DMS153 (cell line): ENCODE measurements at regions not wholly inside any gene's neighbourhood (a gene's known extent, or its start where the extent isn't known, plus 50 kb on each side); places are given as distances from the start of the nearest gene placed in this dataset.
"Not testable (repeated sequence)": the region's sequence is repeated elsewhere in the genome, so short reads cannot be mapped to it uniquely, and the experiment has no call there.

ENCODE experiments used
- DNase-seq: peaks from one replicate; lab custom pipeline; 2025; lab: John Stamatoyannopoulos, UW

GRCh38 chr13:80946008-80946802 lies 605.3 kb upstream of the SPRY2 start:
- DNase-seq = no peak

- peak; percentile 61 for DNase-seq
Measured at GRCh38 chr13:80945328-80945727, 604.4 kb upstream of the SPRY2 start.

GRCh38 chr13:80939581-80939980 lies 598.7 kb upstream of the SPRY2 start:
- DNase-seq = no peak

- no peak for DNase-seq
Measured at GRCh38 chr13:80931766-80932165, 590.8 kb upstream of the SPRY2 start.

- DNase-seq = no peak
Measured at GRCh38 chr13:80931118-80931517, 590.2 kb upstream of the SPRY2 start.

GRCh38 chr13:80928241-80928640 lies 587.3 kb upstream of the SPRY2 start:
- DNase-seq = no peak

GRCh38 chr13:80926024-80926423 lies 585.1 kb upstream of the SPRY2 start:
- not testable (repeated sequence) for DNase-seq

- no peak for DNase-seq
Measured at GRCh38 chr13:80924596-80924995, 583.7 kb upstream of the SPRY2 start.

GRCh38 chr13:80923907-80924306 lies 583.0 kb upstream of the SPRY2 start:
- DNase-seq = no peak

- DNase-seq = no peak
Measured at GRCh38 chr13:80921971-80922370, 581.0 kb upstream of the SPRY2 start.

- DNase-seq = no peak
Measured at GRCh38 chr13:80921541-80921940, 580.6 kb upstream of the SPRY2 start.

- DNase-seq = no peak
Measured at GRCh38 chr13:80906860-80907259, 565.9 kb upstream of the SPRY2 start.

- DNase-seq = no peak
Measured at GRCh38 chr13:80904386-80904785, 563.5 kb upstream of the SPRY2 start.

GRCh38 chr13:80903911-80904310 lies 563.0 kb upstream of the SPRY2 start:
- DNase-seq = no peak

GRCh38 chr13:80901530-80901929 lies 560.6 kb upstream of the SPRY2 start:
- no peak for DNase-seq

GRCh38 chr13:80901111-80901510 lies 560.2 kb upstream of the SPRY2 start:
- DNase-seq = no peak

GRCh38 chr13:80900561-80900960 lies 559.6 kb upstream of the SPRY2 start:
- DNase-seq = no peak

GRCh38 chr13:80897641-80898040 lies 556.7 kb upstream of the SPRY2 start:
- DNase-seq = not testable (repeated sequence)

- DNase-seq = no peak
Measured at GRCh38 chr13:80894917-80895316, 554.0 kb upstream of the SPRY2 start.

- DNase-seq = no peak
Measured at GRCh38 chr13:80889829-80890228, 548.9 kb upstream of the SPRY2 start.

GRCh38 chr13:80888390-80888789 lies 547.5 kb upstream of the SPRY2 start:
- no peak for DNase-seq

GRCh38 chr13:80884056-80884785 lies 543.3 kb upstream of the SPRY2 start:
- DNase-seq = peak; percentile 18

- no peak for DNase-seq
Measured at GRCh38 chr13:80883545-80883944, 542.6 kb upstream of the SPRY2 start.
